PC-3 (cell line): ENCODE measurements at regions not wholly inside any gene's neighbourhood (a gene's known extent, or its start where the extent isn't known, plus 50 kb on each side); places are given as distances from the start of the nearest gene placed in this dataset.

ENCODE experiments used
- ATAC-seq: fragments of 200-7000 bp; cut with Tn5 transposase; 2 replicates; pipeline ENCODE4 v1.9.1; 2020; ENCODE audit warnings: mild to moderate bottlenecking, moderate library complexity
- BruUV-seq: library from RNA; stranded (reverse); fragments of 400-500 nt; replicated peaks from 2 replicates; lab custom pipeline; 2021; lab: Mats Ljungman, UMichigan
- CTCF ChIA-PET: fragments of 300-600 bp; sonication (Branson Sonifier 250); formaldehyde crosslinking; loops from one replicate; lab custom pipeline; 2022; ENCODE audit warnings: antibody characterized with exemption; lab: Charles Lee
- POLR2A ChIA-PET: fragments of 300-600 bp; sonication (Branson Sonifier 250); formaldehyde crosslinking; loops from one replicate; lab custom pipeline; 2022; ENCODE audit warnings: antibody characterized with exemption; ENCODE audit not compliant: unreplicated experiment; lab: Charles Lee
- DNase-seq: peaks from one replicate; pipeline ENCODE4 v3.0.0-alpha.2; 2015
- H2AFZ ChIP-seq: fragments of 300-600 bp; sonication (generic); 2 replicates; pipeline ENCODE4 v1.6.0; 2016; ENCODE audit warnings: antibody characterized with exemption, low read length
- H3F3A ChIP-seq: fragments of 300-600 bp; sonication (generic); one replicate; pipeline ENCODE4 v1.6.0; 2017; ENCODE audit warnings: antibody characterized with exemption, low read length, control low read depth, mild to moderate bottlenecking; ENCODE audit not compliant: unreplicated experiment
- H3K27ac ChIP-seq: fragments of 300-600 bp; sonication (generic); 2 replicates; pipeline ENCODE4 v1.5.1; 2016; ENCODE audit warnings: mild to moderate bottlenecking, low read length
- H3K27me3 ChIP-seq: fragments of 300-600 bp; sonication (generic); 2 replicates; pipeline ENCODE4 v1.6.1; 2016; ENCODE audit warnings: low read length, mixed read lengths
- H3K36me3 ChIP-seq: fragments of 300-600 bp; sonication (generic); 2 replicates; pipeline ENCODE4 v1.6.1; 2016; ENCODE audit warnings: low read depth, mixed run types, low read length, mixed read lengths
- H3K4me1 ChIP-seq: fragments of 300-600 bp; sonication (generic); 2 replicates; pipeline ENCODE4 v1.5.1; 2016; ENCODE audit warnings: low read length; ENCODE audit not compliant: insufficient read depth
- H3K4me2 ChIP-seq: fragments of 300-600 bp; sonication (generic); 2 replicates; pipeline ENCODE4 v1.6.0; 2016; ENCODE audit warnings: low read length
- H3K4me3 ChIP-seq: fragments of 300-600 bp; sonication (generic); 2 replicates; pipeline ENCODE4 v1.5.1; 2016; ENCODE audit warnings: mild to moderate bottlenecking, low read length, mixed read lengths
- H3K79me2 ChIP-seq: fragments of 300-600 bp; sonication (generic); 2 replicates; pipeline ENCODE4 v1.6.1; 2017; ENCODE audit warnings: low read length, mixed read lengths
- H3K9ac ChIP-seq: fragments of 300-600 bp; sonication (generic); 2 replicates; pipeline ENCODE4 v1.6.0; 2016; ENCODE audit warnings: mild to moderate bottlenecking, low read length
- H3K9me2 ChIP-seq: fragments of 300-600 bp; sonication (generic); replicated peaks from 2 replicates; pipeline ENCODE4 v1.6.1; 2016; ENCODE audit warnings: mixed run types, low read length, mixed read lengths
- H3K9me3 ChIP-seq: fragments of 300-600 bp; sonication (generic); 2 replicates; pipeline ENCODE4 v1.6.1; 2016; ENCODE audit warnings: low read length, mixed read lengths
- H4K20me1 ChIP-seq: fragments of 300-600 bp; sonication (generic); 2 replicates; pipeline ENCODE4 v1.6.1; 2016; ENCODE audit warnings: low read length, mixed read lengths
- EZH2 ChIP-seq: fragments of 300-600 bp; sonication (generic); IDR thresholded peaks from one replicate; pipeline ENCODE4 v1.6.1; 2017; ENCODE audit warnings: antibody characterized with exemption, mild to moderate bottlenecking, low read length; ENCODE audit not compliant: unreplicated experiment
- EZH2phosphoT487 ChIP-seq: fragments of 300-600 bp; sonication (generic); IDR thresholded peaks from 2 replicates; pipeline ENCODE4 v1.6.1; 2018; ENCODE audit warnings: mild to moderate bottlenecking, antibody characterized with exemption, low read length, borderline replicate concordance
- intact Hi-C: fragments of 100-400 bp; cut with micrococcal nuclease; formaldehyde crosslinking; loops from 2 replicates; pipeline ENCODE4 v1.9.0; 2023
- TF ChIP-seq, protein P1 (sequence below): fragments of 300-600 bp; sonication (generic); conservative IDR thresholded peaks from 2 replicates; pipeline ENCODE4 v1.5.1; 2017; ENCODE audit warnings: antibody characterized with exemption, low read depth, mild to moderate bottlenecking, low read length

GRCh38 chr19:31648347-31648746, 299.1 kb upstream of the TSHZ3 start:
- ATAC-seq, result no peak
- BruUV-seq, result no TSS peak
- H2AFZ ChIP-seq, result no peak overlapping the region
- H3K9me2 ChIP-seq, result no peaks in the 10 kb centered on the region
- no peaks in the 10 kb centered on the region for H4K20me1 ChIP-seq
- no peaks in the 10 kb centered on the region for H3K4me1 ChIP-seq
- no peak overlapping the region for H3K27ac ChIP-seq
- TF ChIP-seq, protein P1, sequence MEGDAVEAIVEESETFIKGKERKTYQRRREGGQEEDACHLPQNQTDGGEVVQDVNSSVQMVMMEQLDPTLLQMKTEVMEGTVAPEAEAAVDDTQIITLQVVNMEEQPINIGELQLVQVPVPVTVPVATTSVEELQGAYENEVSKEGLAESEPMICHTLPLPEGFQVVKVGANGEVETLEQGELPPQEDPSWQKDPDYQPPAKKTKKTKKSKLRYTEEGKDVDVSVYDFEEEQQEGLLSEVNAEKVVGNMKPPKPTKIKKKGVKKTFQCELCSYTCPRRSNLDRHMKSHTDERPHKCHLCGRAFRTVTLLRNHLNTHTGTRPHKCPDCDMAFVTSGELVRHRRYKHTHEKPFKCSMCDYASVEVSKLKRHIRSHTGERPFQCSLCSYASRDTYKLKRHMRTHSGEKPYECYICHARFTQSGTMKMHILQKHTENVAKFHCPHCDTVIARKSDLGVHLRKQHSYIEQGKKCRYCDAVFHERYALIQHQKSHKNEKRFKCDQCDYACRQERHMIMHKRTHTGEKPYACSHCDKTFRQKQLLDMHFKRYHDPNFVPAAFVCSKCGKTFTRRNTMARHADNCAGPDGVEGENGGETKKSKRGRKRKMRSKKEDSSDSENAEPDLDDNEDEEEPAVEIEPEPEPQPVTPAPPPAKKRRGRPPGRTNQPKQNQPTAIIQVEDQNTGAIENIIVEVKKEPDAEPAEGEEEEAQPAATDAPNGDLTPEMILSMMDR, result no peak
- TF ChIP-seq EZH2phosphoT487, result no peak
- TF ChIP-seq EZH2, result no peak
- H3K79me2 ChIP-seq, result no peaks in the 10 kb centered on the region
- no peaks in the 10 kb centered on the region for H3K27me3 ChIP-seq
- CTCF ChIA-PET, result no interaction called here
- H3K9me3 ChIP-seq, result no peaks in the 10 kb centered on the region
- no peaks in the 10 kb centered on the region for H3K36me3 ChIP-seq
- H3K9ac ChIP-seq, result no peak overlapping the region
- POLR2A ChIA-PET, result no interaction called here
- H3K4me3 ChIP-seq, result no peak overlapping the region
- intact Hi-C loops, result no loop called here
- no peaks in the 10 kb centered on the region for H3F3A ChIP-seq
- DNase-seq, result no peak
- no peak overlapping the region for H3K4me2 ChIP-seq

GRCh38 chr19:31656507-31656906, 307.3 kb upstream of the TSHZ3 start:
- no peak for TF ChIP-seq EZH2
- TF ChIP-seq, protein P1, result no peak
- TF ChIP-seq EZH2phosphoT487, result no peak
- Histone ChIP-seq H3K79me2 (no peaks in the 10 kb centered on the region), H3K4me3 (no peak overlapping the region), H2AFZ (no peak overlapping the region), H3F3A (no peaks in the 10 kb centered on the region), H3K9me2 (no peaks in the 10 kb centered on the region), H4K20me1 (no peaks in the 10 kb centered on the region), H3K27ac (no peak overlapping the region), H3K9me3 (no peaks in the 10 kb centered on the region), H3K9ac (no peak overlapping the region), H3K4me1 (no peaks in the 10 kb centered on the region), H3K4me2 (no peak overlapping the region), H3K36me3 (no peaks in the 10 kb centered on the region), H3K27me3 (no peaks in the 10 kb centered on the region)
- ChIA-PET CTCF (no interaction called here), POLR2A (no interaction called here)
- ATAC-seq (no peak), DNase-seq (no peak)
- intact Hi-C loops, result no loop called here
- BruUV-seq, result no TSS peak

DNA sequence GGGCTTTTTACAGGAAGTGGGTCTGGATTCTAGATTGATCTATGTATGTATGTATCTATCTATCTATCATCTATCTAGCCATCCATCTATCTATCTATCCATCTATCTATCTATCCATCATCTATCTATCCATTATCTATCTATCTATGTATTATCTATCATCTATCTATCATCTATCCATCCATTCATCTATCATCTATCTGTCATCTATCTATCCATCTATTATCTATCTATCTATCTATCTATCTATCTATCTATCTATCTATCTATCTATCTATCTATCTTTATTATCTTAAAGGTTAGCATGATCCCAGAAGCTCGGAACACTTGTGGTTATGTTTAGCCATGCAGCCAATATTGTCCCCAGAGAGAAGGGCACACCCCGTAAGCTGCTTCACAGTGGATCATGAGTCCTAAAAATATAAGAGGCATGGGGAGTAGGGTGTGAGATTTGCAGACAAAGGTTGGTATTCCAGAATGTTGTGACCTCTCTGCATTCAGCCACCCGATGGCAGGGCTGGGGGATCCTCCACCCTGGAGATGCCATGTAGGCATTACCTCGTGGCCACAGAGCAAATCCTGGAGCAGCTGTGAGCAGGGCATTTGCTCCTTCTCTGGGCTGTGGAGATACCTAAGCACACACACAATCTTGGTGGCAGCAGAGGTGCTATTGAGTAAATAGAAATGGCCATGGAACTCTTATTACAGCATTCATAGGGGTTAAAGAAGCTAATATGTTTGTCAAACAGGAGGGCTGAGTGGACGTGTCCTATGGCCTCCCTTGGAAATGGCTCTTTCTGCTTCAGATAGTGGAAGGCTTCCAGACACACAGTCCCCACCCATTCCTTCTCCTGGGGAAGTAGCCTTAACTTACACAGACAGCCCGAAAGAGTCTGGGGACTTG, 310.0 kb upstream of the TSHZ3 start:
- H3K9ac ChIP-seq, result no peak overlapping the region
- H3K36me3 ChIP-seq, result no peaks in the 10 kb centered on the region
- H3K27me3 ChIP-seq, result no peaks in the 10 kb centered on the region
- no peak overlapping the region for H3K4me2 ChIP-seq
- H3K9me3 ChIP-seq, result no peaks in the 10 kb centered on the region
- intact Hi-C loops, result no loop called here
- no peaks in the 10 kb centered on the region for H3K9me2 ChIP-seq
- H2AFZ ChIP-seq, result no peak overlapping the region
- no peaks in the 10 kb centered on the region for H3K4me1 ChIP-seq
- no TSS peak for BruUV-seq
- CTCF ChIA-PET, result no interaction called here
- POLR2A ChIA-PET, result no interaction called here
- TF ChIP-seq, protein P1, result no peak
- TF ChIP-seq EZH2 (no peak), EZH2phosphoT487 (no peak)
- no peak overlapping the region for H3K4me3 ChIP-seq
- DNase-seq (no peak), ATAC-seq (no peak)
- no peaks in the 10 kb centered on the region for H3K79me2 ChIP-seq
- H3F3A ChIP-seq, result no peaks in the 10 kb centered on the region
- H4K20me1 ChIP-seq, result no peaks in the 10 kb centered on the region
- H3K27ac ChIP-seq, result no peak overlapping the region
